ENCODE measurements at regions not wholly inside any gene's neighbourhood (a gene's known extent, or its start where the extent isn't known, plus 50 kb on each side); places are given as distances from the start of the nearest gene placed in this dataset.

GRCh38 chr6:80728101-80728750 is 621.8 kb downstream of the BCKDHB start:
- H3K4me1 ChIP-seq = no peaks in the 10 kb centered on the region
- no peak for ATAC-seq
- H3K27me3 ChIP-seq (ENCODE audit: insufficient read depth in 3 of 3, low read length in 2 of 3) = no peaks in the 10 kb centered on the region
- no peak overlapping the region for H3K27ac ChIP-seq
- no peak overlapping the region for H3K4me3 ChIP-seq
- 0 to 9% (median 3%) methylated on average over 1 of the region's 1 CpG for WGBS, 3 donors
- TF ChIP-seq CTCF (IDR thresholded peaks at IDR 0.05) = no peak
- intact Hi-C loops (cut with DNase I) = no loop called here
- H3K9me3 ChIP-seq = no peaks in the 10 kb centered on the region
- DNase-seq = no peak
- H3K36me3 ChIP-seq (ENCODE audit: insufficient read depth in 1 of 2, low read depth in 1 of 2) = no peaks in the 10 kb centered on the region

- intact Hi-C loops (cut with DNase I) = no loop called here
- Histone ChIP-seq H3K9me3 (no peaks in the 10 kb centered on the region), H3K27ac (no peak overlapping the region), H3K4me3 (no peak overlapping the region), H3K36me3 (ENCODE audit: insufficient read depth in 1 of 2, low read depth in 1 of 2) (no peaks in the 10 kb centered on the region), H3K27me3 (ENCODE audit: insufficient read depth in 3 of 3, low read length in 2 of 3) (no peaks in the 10 kb centered on the region), H3K4me1 (no peaks in the 10 kb centered on the region)
- no peak for TF ChIP-seq CTCF (IDR thresholded peaks at IDR 0.05)
- ATAC-seq = no peak
- 49 to 68% (median 62%) methylated on average over 5 of the region's 5 CpGs for WGBS, 3 donors
- DNase-seq = no peak
Measured at GRCh38 chr6:80725156-80725930, 618.9 kb downstream of the BCKDHB start.

- intact Hi-C loops (cut with DNase I) = no loop called here
- Histone ChIP-seq H3K27me3 (ENCODE audit: insufficient read depth in 3 of 3, low read length in 2 of 3) (no peaks in the 10 kb centered on the region), H3K9me3 (no peaks in the 10 kb centered on the region), H3K4me3 (no peak overlapping the region), H3K36me3 (ENCODE audit: insufficient read depth in 1 of 2, low read depth in 1 of 2) (no peaks in the 10 kb centered on the region), H3K4me1 (no peaks in the 10 kb centered on the region), H3K27ac (no peak overlapping the region)
- no peak for DNase-seq
- no peak for TF ChIP-seq CTCF (IDR thresholded peaks at IDR 0.05)
- WGBS, 3 donors = 73 to 85% (median 73%) methylated on average over 3 of the region's 3 CpGs
- ATAC-seq = no peak
Measured at GRCh38 chr6:80720824-80721223, 614.4 kb downstream of the BCKDHB start.

GRCh38 chr6:80714513-80714912 is 608.0 kb downstream of the BCKDHB start:
- DNase-seq (no peak), ATAC-seq (no peak)
- intact Hi-C loops (cut with DNase I) = no loop called here
- Histone ChIP-seq H3K27ac (no peak overlapping the region), H3K27me3 (ENCODE audit: insufficient read depth in 3 of 3, low read length in 2 of 3) (peaks cover 0 to 2% (median 0%) of the 10 kb centered on the region in 3 donors), H3K4me3 (no peak overlapping the region), H3K4me1 (no peaks in the 10 kb centered on the region), H3K9me3 (no peaks in the 10 kb centered on the region), H3K36me3 (ENCODE audit: insufficient read depth in 1 of 2, low read depth in 1 of 2) (no peaks in the 10 kb centered on the region)
- 58 to 75% (median 64%) methylated on average over 6 of the region's 6 CpGs for WGBS, 3 donors
- no peak for TF ChIP-seq CTCF (IDR thresholded peaks at IDR 0.05)

Data from psoas muscle (tissue), 7 donors.